ENCODE measurements at regions not wholly inside any gene's neighbourhood (a gene's known extent, or its start where the extent isn't known, plus 50 kb on each side); places are given as distances from the start of the nearest gene placed in this dataset.

DNA sequence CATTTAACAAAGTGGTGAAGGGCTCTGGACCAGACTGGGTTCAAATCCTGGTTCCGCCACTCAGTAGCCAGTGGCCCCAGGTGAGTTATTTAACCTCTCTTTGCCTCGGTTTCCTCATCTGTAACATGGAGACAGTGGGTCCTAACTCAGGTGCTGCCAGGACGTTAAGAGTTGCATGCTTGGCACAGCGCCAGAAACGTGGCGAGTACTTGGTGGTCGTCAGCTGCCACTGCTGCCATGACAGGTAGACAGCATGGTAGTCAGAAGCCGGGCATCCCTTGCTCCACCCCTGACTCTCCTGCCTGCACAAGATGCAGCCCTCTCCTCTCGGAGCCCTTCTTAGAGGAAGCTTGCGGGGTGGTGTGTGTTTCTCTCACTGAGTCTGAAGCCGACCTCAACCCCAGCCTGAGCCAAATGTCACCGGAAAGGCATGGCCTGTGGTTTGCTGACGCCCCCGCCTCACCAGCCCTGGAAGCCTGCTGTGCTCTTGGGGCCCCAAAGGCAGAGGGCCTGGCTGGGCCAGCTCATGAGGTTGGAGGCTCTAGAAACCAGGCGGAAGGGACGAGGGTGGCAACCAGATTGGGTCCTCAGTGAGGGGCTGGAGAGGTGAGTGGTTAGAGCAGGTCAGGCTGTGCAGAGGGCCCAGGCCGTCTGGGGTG is 160.8 kb upstream of the TLE3 start:
- DNase-seq (ENCODE audit: extremely low read depth in 1 of 2, low read depth in 1 of 2) = peak; percentile 76 to 81

DNA sequence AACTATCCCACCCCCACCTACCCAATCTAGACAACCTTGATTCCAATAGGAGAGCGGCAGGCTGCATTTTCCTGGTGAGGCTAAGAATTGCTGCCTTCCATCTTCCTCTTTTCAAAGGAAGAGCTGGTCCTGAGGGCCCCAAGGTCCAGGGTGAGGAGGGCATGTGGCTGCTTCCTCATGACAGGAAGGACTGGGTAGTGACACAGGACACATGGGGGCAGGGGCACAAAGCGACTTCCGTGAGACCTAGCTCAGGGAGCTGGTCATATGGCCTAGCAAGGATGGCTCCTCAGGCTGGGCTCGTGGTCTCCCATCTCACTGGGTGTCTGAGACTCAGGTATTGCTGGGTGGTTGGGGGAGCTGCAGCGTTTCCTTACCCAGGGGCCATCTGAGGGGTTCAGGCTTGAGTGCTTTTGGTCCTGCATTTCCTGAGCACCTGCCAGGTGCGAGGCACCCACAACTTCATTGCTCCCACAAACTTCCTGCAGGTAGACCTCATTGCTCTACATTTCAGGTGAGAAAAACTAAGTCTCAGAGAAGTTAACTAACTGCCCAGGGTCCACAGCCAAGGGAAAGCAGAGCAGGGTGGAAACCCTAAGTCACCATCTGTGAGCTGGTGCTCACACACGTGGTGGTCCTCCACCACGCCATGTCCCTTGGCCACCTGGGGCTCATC is 160.0 kb upstream of the TLE3 start:
- no peak for DNase-seq (ENCODE audit: extremely low read depth in 1 of 2, low read depth in 1 of 2)

DNA sequence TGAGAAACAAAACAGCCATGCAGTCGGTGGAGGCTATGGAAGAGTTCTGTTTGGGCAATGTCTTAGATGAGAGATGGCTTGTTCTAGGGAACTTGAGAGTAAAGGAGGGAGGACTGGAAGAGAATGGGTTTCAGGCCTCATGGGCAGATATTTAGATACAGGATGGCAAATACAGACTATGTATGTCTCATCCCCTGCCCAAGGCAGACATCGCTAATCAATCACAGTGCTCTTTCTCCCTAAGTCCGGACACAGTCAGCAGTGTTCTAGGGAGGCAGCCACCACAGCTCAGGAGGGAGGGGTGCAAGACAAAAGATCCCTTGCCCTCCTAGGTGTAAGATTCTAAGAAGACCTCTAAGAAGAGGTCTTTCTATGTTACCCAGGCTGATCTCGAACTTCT is 159.3 kb upstream of the TLE3 start:
- no peak for DNase-seq (ENCODE audit: extremely low read depth in 1 of 2, low read depth in 1 of 2)

DNA sequence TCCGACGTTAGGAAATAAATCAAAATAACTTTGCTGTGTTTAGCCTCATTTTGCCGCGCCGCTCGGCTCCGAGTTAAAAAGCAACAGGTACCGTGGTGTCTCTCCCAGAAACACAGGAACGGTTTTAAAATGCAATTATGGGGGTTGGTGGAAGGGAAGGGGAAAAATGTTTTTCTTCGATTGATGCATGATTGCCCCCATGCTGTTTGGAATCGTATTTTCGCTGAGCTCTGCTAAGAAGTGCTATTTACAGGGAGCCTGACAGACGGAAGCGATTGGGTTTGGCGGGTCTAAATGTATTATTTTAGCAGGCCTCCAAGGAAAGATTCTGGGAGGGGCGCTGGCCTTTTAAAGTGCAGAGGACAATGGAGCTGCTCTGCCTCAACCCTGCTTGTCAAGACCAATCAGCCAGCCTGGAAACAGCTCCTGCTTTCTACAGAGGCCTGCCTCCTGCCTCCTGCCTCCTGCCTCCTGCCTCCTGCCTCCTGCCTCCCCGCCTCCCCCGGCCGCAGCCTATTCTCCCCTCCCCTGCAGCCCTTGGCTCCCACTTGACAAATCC is 156.7 kb upstream of the TLE3 start:
- DNase-seq (ENCODE audit: extremely low read depth in 1 of 2, low read depth in 1 of 2) = no peak

- DNase-seq (ENCODE audit: extremely low read depth in 1 of 2, low read depth in 1 of 2) = no peak
Observed at GRCh38 chr15:70253461-70254156, 155.9 kb upstream of the TLE3 start.

GRCh38 chr15:70252951-70253320 is 155.2 kb upstream of the TLE3 start:
- DNase-seq (ENCODE audit: extremely low read depth in 1 of 2, low read depth in 1 of 2) = no peak

GRCh38 chr15:70252056-70252950 is 154.6 kb upstream of the TLE3 start:
- no peak for DNase-seq (ENCODE audit: extremely low read depth in 1 of 2, low read depth in 1 of 2)

- no peak for DNase-seq (ENCODE audit: extremely low read depth in 1 of 2, low read depth in 1 of 2)
Observed at GRCh38 chr15:70251246-70251990, 153.7 kb upstream of the TLE3 start.

DNA sequence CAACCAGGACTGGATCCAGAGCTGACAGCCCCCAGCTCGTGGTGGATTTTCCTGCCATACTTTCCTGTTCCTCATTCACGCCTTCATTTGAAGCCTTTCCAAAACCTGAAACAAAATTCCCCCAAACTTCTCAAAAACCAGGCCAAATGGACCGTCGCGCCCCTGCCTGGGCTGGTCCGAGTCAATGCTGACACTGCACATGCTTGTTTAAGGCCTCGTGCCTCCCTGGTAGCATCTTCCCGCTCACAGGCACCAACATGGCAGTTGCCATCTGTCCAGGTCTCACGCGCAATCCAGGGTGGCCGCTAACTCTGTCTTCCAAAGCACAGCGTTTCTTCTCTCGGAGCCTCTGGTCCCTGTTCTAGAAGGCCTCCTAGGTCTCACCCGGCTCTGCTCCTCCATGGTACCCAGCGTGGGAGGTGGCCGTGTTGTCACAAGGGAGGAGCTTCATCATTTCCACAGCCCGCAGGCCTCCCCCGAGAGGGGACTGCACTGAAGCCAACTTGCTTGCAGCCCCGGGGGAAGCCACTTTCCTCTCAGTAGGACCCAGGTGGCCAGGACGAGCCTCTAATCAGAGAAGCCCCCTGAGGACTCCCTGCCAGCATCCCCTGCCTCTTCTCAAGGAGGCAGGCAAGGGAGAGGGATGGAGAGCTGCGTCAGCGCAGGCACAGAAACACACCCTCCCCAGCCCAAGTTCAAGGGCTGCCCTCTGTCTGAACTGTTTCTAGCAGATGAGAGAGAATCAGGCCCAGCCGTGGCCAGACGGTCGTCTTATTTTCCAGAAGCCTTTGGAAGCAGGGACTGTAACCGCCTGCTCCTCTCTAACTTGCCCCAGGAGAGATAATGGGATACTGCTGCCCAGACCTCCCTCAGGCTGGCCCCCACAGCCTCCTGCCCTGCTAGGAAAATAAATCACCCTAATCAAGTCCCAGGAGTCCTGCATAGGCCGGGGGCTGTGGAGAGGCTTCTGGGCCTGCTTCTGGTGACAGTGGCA is 152.8 kb upstream of the TLE3 start:
- DNase-seq (ENCODE audit: extremely low read depth in 1 of 2, low read depth in 1 of 2) = no peak

- no peak for DNase-seq (ENCODE audit: extremely low read depth in 1 of 2, low read depth in 1 of 2)
Observed at GRCh38 chr15:70249616-70250015, 151.9 kb upstream of the TLE3 start.

DNA sequence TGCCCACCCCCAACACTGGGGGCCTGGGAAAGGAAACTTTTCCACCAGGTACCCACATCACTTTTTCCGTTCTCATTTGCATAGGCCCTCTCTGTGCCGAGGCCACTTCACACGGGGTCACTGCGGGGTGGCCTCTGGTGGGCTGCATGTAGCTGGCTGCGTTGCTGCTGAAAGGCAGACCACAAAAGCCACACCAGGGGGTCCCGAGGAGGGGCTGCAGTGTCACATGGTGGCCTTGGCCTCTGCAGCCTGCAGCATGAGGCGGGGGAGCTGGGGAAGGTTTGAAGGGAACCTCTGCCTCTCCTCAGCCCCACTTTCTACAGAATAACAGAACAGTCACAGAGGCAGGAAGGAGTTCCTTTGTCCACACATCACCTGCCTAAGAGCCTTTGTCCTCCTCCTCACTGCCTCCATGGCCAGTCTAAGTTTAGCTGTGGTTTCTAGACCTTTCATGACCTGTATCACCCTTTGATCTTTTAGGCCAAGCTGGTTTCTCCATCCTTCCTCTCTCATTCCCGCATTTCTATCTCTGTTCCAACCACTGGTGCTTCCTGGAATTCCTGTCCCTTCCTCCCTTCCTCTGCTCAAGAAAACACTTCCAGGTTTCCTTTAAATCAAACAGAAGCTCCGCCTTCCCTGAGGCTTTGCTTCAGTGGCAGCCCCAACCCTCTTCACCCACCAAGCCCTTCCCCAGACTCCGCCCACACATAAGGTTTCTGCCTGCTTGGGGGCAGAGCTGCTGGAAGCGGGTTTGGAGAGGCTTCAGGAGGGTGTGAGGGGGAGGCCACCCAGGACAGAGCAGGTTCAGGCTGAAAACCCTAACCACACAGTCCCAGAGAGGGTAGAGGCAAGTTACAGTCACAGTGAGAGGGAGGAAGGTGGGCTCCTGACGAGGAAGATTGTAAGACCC is 150.7 kb upstream of the TLE3 start:
- DNase-seq (ENCODE audit: extremely low read depth in 1 of 2, low read depth in 1 of 2) = no peak

DNA sequence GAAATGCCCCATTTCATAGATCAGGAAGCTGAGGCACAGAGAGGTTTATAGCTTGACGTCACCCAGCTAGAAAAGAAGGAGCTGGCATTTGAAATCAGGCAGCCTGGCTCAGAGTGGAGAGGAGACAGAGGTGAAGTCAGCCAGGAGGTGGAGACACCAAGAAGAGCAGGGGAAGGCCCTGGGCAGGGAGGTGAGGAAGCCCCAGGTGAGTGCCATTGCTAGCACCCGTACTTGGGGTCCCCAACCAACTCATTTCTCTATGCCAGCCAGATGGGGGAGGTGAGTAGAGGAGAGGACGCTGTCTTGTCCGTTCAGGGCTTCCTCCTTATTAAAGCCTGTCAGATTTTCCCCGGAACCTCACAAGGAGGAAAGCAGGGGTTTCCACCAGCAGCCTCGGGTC is 149.6 kb upstream of the TLE3 start:
- no peak for DNase-seq (ENCODE audit: extremely low read depth in 1 of 2, low read depth in 1 of 2)

- DNase-seq (ENCODE audit: extremely low read depth in 1 of 2, low read depth in 1 of 2) = no peak
Observed at GRCh38 chr15:70246623-70247220, 149.0 kb upstream of the TLE3 start.

DNA sequence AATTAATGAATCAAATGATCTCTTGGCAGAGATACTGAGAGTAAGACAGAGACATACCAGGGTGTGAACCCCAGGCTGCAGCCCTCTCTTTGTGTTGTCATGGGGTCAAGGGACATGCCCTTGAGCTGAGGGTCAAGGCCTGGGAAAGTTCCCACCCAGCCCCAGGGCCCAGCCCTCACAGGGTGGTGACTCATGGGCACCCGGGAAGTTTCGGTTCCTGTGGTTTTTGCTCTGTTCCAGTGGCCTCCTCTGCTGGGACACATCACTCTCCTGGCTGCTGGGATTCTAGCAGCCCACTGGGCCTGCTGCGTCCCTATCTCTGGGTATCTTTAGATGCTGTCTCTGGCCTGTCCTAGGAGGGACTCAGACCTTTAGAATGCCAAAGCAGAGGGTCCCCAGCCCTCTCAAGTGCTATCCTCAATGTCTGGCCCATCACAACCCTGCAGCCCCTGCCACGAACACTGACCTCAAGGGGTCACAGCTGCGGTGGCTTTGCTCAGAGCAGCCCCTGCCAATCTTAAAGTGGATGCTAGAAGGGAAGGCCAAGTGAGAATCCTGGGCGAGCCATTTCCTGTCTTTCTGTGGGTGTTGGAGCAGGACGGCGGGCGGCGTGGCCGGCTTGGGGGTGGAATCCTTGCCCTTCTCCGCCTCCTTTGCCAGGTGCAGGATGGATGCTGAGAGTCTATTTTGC is 148.4 kb upstream of the TLE3 start:
- DNase-seq (ENCODE audit: extremely low read depth in 1 of 2, low read depth in 1 of 2) = no peak

DNA sequence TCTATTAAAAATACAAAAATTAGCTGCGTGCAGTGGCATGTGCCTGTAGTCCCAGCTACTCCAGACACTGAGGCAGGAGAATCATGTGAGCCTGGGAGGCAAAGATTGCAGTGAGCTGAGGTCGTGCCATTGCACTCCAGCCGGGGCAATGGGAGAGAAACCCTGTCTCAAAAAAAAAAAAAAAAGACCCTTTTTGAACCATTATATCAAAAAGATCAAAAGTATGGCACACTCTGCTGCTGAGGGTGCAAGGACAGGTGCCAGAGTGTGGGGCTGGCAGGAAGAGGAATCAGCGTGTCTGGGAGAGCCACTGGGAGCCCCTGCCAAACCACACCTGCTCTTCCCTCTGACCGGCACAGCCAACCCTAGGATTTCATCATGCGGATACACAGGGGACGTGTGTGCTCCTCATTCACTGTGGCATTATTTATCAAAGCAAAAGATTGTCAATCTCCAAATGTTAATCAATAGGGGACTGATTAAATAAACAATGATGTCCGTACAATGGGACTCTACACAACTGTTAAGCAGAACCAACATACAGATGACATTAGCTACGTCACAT is 147.3 kb upstream of the TLE3 start:
- no peak for DNase-seq (ENCODE audit: extremely low read depth in 1 of 2, low read depth in 1 of 2)

DNA sequence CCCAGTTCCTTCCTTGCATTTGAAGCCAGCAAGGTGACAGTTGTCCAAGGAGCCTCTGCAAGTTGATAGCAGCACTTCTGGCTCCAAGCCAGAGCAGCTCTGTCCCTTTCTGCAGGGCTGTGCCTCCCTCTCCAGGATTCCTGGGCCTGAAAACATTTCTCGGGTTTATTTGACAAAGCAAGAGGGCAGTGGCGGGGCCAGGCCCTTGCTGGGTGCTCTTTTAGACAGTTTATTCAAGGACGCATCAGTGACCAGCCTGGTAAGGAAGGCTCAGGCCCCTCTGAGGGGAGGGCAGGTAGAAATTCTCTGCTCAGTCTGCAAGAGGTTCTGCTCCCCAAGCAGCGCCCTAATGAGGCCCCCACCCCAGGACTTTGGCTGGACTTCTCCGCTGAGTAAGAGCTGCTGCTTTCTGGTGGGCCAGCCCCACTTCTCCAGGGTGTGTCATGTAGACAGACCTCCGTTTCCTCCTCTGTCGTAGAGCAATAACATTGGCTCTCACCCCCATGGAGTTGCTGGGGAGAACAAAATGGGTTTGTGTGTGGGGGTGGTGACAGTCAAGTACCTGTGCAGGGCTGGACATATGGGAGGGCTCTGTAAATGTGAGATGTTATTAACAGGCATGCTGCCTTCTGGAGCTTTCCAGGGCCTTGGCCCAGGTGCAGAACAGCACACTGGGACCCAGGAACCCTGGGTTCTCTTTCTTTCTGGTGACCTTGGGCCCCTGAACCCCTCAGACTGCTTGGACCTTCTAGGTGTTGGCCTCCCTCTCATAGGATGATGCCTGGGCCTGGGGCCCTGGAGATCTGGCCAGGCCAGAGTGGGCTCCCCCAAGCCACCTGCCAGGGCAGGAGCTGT is 146.2 kb upstream of the TLE3 start:
- no peak for DNase-seq (ENCODE audit: extremely low read depth in 1 of 2, low read depth in 1 of 2)

Data from stimulated activated CD8-positive, alpha-beta memory T cell treated with anti-CD3 and anti-CD28 coated beads, Interleukin-7, amount 100 ng/mL, for 48 hours (primary cell).